Endodermal cell (in vitro differentiated cells): ENCODE measurements at regions not wholly inside any gene's neighbourhood (a gene's known extent, or its start where the extent isn't known, plus 50 kb on each side); places are given as distances from the start of the nearest gene placed in this dataset.

Experiments
- DNase-seq: peaks from one replicate; pipeline ENCODE4 v3.0.0-alpha.2; 2017
- H3K27ac ChIP-seq: 2 replicates; pipeline ENCODE4 v1.5.1; 2013; ENCODE audit warnings: mild to moderate bottlenecking, low read depth, low read length, moderate library complexity
- H3K27me3 ChIP-seq: 2 replicates; pipeline ENCODE4 v1.6.1; 2013; ENCODE audit warnings: mild to moderate bottlenecking, low read length, moderate library complexity; ENCODE audit not compliant: insufficient read depth, control insufficient read depth, poor library complexity, severe bottlenecking
- H3K36me3 ChIP-seq: 2 replicates; pipeline ENCODE4 v1.7.0; 2013; ENCODE audit warnings: mild to moderate bottlenecking, low read length, moderate library complexity; ENCODE audit not compliant: control insufficient read depth, insufficient read depth
- H3K4me1 ChIP-seq: one replicate; pipeline ENCODE4 v1.7.0; 2013; ENCODE audit warnings: low read length; ENCODE audit not compliant: control insufficient read depth, insufficient read depth
- H3K4me3 ChIP-seq: 2 replicates; pipeline ENCODE4 v1.5.1; 2013; ENCODE audit warnings: mild to moderate bottlenecking, low read length, moderate library complexity
- H3K9ac ChIP-seq: 2 replicates; pipeline ENCODE4 v1.6.1; 2013; ENCODE audit warnings: mild to moderate bottlenecking, low read length, moderate library complexity; ENCODE audit not compliant: poor library complexity, severe bottlenecking; ENCODE audit errors: extremely low read depth
- H3K9me3 ChIP-seq: 2 replicates; pipeline ENCODE4 v1.6.1; 2013; ENCODE audit warnings: mild to moderate bottlenecking, low read length, moderate library complexity; ENCODE audit not compliant: control insufficient read depth
- H3K27ac Mint-ChIP-seq: 2 replicates; pipeline ENCODE4 v1.8.0; 2020; ENCODE audit warnings: mixed read lengths
- H3K27me3 Mint-ChIP-seq: 2 replicates; pipeline ENCODE4 v1.8.0; 2021; ENCODE audit warnings: mild to moderate bottlenecking, mixed read lengths; ENCODE audit not compliant: insufficient read depth
- H3K36me3 Mint-ChIP-seq: 2 replicates; pipeline ENCODE4 v1.8.0; 2020; ENCODE audit warnings: low read depth, mixed read lengths
- H3K4me1 Mint-ChIP-seq: 2 replicates; pipeline ENCODE4 v1.8.0; 2020; ENCODE audit warnings: mixed read lengths
- H3K4me3 Mint-ChIP-seq: 2 replicates; pipeline ENCODE4 v1.8.0; 2020; ENCODE audit warnings: mild to moderate bottlenecking, moderate library complexity, mixed read lengths
- H3K9me3 Mint-ChIP-seq: 2 replicates; pipeline ENCODE4 v1.8.0; 2020; ENCODE audit warnings: mild to moderate bottlenecking, mixed read lengths
- CTCF ChIP-seq: fragments of 200-600 bp; sonication (generic); conservative IDR thresholded peaks from 2 replicates; pipeline ENCODE4 v1.5.0; 2021; ENCODE audit warnings: antibody characterized with exemption, mild to moderate bottlenecking
- WGBS, 2 experiments: methylation state at CpG; one replicate each; pipeline versions ENCODE4 v1.1.5 to v1.1.7; 2013; ENCODE audit warnings: missing lambda C conversion rate in 2 of 2, mixed read lengths in 1 of 2; ENCODE audit not compliant: insufficient coverage in 1 of 2, insufficient read length in 1 of 2; 5-methylcytosine and 5-hydroxymethylcytosine counted together

GRCh38 chr2:9756692-9757250 lies 86.5 kb upstream of the TAF1B start:
- Histone ChIP-seq H3K4me3 (no peak overlapping the region), H3K9ac (no peak overlapping the region), H3K27ac (no peak overlapping the region), H3K9me3 (no peaks in the 10 kb centered on the region), H3K27me3 (no peaks in the 10 kb centered on the region), H3K4me1 (peaks cover 5% of the 10 kb centered on the region), H3K36me3 (no peaks in the 10 kb centered on the region)
- DNase-seq: no peak
- Mint-ChIP-seq H3K9me3 (peaks cover 5% of the 10 kb centered on the region), H3K36me3 (no peaks in the 10 kb centered on the region), H3K4me1 (peaks cover 31% of the 10 kb centered on the region), H3K27me3 (peaks cover 19% of the 10 kb centered on the region), H3K27ac (no peak overlapping the region), H3K4me3 (no peak overlapping the region)
- TF ChIP-seq CTCF: no peak
- 90 to 95% methylated on average over 9 to 11 of the region's 11 CpGs for WGBS, 2 experiments

- Mint-ChIP-seq H3K9me3 (peaks cover 5% of the 10 kb centered on the region), H3K4me1 (peaks cover 31% of the 10 kb centered on the region), H3K27me3 (peaks cover 19% of the 10 kb centered on the region), H3K27ac (no peak overlapping the region), H3K4me3 (peak overlapping the region; percentile 44), H3K36me3 (no peaks in the 10 kb centered on the region)
- peak; percentile 86 for DNase-seq
- Histone ChIP-seq H3K4me1 (peaks cover 5% of the 10 kb centered on the region), H3K4me3 (peak overlapping the region; percentile 63), H3K27ac (peak overlapping the region; percentile 40), H3K9ac (no peak overlapping the region), H3K27me3 (no peaks in the 10 kb centered on the region), H3K36me3 (no peaks in the 10 kb centered on the region), H3K9me3 (no peaks in the 10 kb centered on the region)
- TF ChIP-seq CTCF: no peak
- 20 to 22% methylated on average over 11 to 27 of the region's 27 CpGs for WGBS, 2 experiments
Measured at GRCh38 chr2:9757501-9758264, 85.6 kb upstream of the TAF1B start.

GRCh38 chr2:9758741-9759140 lies 84.5 kb upstream of the TAF1B start:
- peak overlapping the region; percentile 44 for H3K4me3 Mint-ChIP-seq
- Histone ChIP-seq H3K4me1 (peaks cover 5% of the 10 kb centered on the region), H3K27ac (no peak overlapping the region), H3K27me3 (no peaks in the 10 kb centered on the region), H3K36me3 (no peaks in the 10 kb centered on the region), H3K9ac (no peak overlapping the region), H3K9me3 (no peaks in the 10 kb centered on the region), H3K4me3 (no peak overlapping the region)
- peaks cover 31% of the 10 kb centered on the region for H3K4me1 Mint-ChIP-seq
- peaks cover 5% of the 10 kb centered on the region for H3K9me3 Mint-ChIP-seq
- DNase-seq: no peak
- 83% methylated on average over 5 of the region's 5 CpGs for WGBS, 2 experiments
- H3K27me3 Mint-ChIP-seq: peaks cover 19% of the 10 kb centered on the region
- H3K27ac Mint-ChIP-seq: no peak overlapping the region
- no peaks in the 10 kb centered on the region for H3K36me3 Mint-ChIP-seq
- no peak for TF ChIP-seq CTCF
